ENCODE measurements at regions not wholly inside any gene's neighbourhood (a gene's known extent, or its start where the extent isn't known, plus 50 kb on each side); places are given as distances from the start of the nearest gene placed in this dataset.

GRCh38 chr2:133806564-133806963, 238.3 kb upstream of the NCKAP5 start:
- Mint-ChIP-seq H3K9me3 (peaks cover 2% of the 10 kb centered on the region), H3K4me1 (no peaks in the 10 kb centered on the region), H3K27me3 (ENCODE audit: insufficient read depth) (peaks cover 21% of the 10 kb centered on the region), H3K36me3 (ENCODE audit: low read depth) (no peaks in the 10 kb centered on the region), H3K4me3 (no peak overlapping the region), H3K27ac (no peak overlapping the region)
- TF ChIP-seq CTCF (conservative IDR thresholded peaks at IDR 0.05) = no peak
- Histone ChIP-seq H3K9ac (ENCODE audit: extremely low read depth, low read length, poor library complexity, severe bottlenecking) (no peak overlapping the region), H3K4me3 (ENCODE audit: low read length) (no peak overlapping the region), H3K4me1 (ENCODE audit: control insufficient read depth, insufficient read depth, low read length) (no peaks in the 10 kb centered on the region), H3K36me3 (ENCODE audit: control insufficient read depth, insufficient read depth, low read length) (no peaks in the 10 kb centered on the region), H3K27me3 (ENCODE audit: control insufficient read depth, insufficient read depth, low read length, poor library complexity, severe bottlenecking) (peaks cover 12% of the 10 kb centered on the region), H3K9me3 (ENCODE audit: control insufficient read depth, low read length) (no peaks in the 10 kb centered on the region), H3K27ac (ENCODE audit: low read depth, low read length) (no peak overlapping the region)
- 93 to 100% methylated on average over 4 to 5 of the region's 5 CpGs for whole genome bisulfite sequencing, 2 experiments (ENCODE audit: insufficient coverage in 1 of 2, insufficient read length in 1 of 2)
- no peak for DNase-seq

GRCh38 chr2:133809485-133809884, 241.2 kb upstream of the NCKAP5 start:
- Mint-ChIP-seq H3K4me1 (no peaks in the 10 kb centered on the region), H3K9me3 (peaks cover 2% of the 10 kb centered on the region), H3K27me3 (ENCODE audit: insufficient read depth) (peaks cover 40% of the 10 kb centered on the region), H3K36me3 (ENCODE audit: low read depth) (no peaks in the 10 kb centered on the region), H3K4me3 (no peak overlapping the region), H3K27ac (no peak overlapping the region)
- Histone ChIP-seq H3K4me1 (ENCODE audit: control insufficient read depth, insufficient read depth, low read length) (no peaks in the 10 kb centered on the region), H3K9me3 (ENCODE audit: control insufficient read depth, low read length) (no peaks in the 10 kb centered on the region), H3K4me3 (ENCODE audit: low read length) (no peak overlapping the region), H3K9ac (ENCODE audit: extremely low read depth, low read length, poor library complexity, severe bottlenecking) (no peak overlapping the region), H3K27ac (ENCODE audit: low read depth, low read length) (no peak overlapping the region), H3K27me3 (ENCODE audit: control insufficient read depth, insufficient read depth, low read length, poor library complexity, severe bottlenecking) (peaks cover 27% of the 10 kb centered on the region), H3K36me3 (ENCODE audit: control insufficient read depth, insufficient read depth, low read length) (no peaks in the 10 kb centered on the region)
- DNase-seq = no peak
- no peak for TF ChIP-seq CTCF (conservative IDR thresholded peaks at IDR 0.05)
- WGBS, 2 experiments (ENCODE audit: insufficient coverage in 1 of 2, insufficient read length in 1 of 2) = 93 to 94% methylated on average over 1 of the region's 1 CpG

GRCh38 chr2:133810559-133810958, 242.3 kb upstream of the NCKAP5 start:
- 63 to 64% methylated on average over 2 of the region's 2 CpGs for WGBS, 2 experiments (ENCODE audit: insufficient coverage in 1 of 2, insufficient read length in 1 of 2)
- TF ChIP-seq CTCF (conservative IDR thresholded peaks at IDR 0.05) = no peak
- no peak for DNase-seq
- Histone ChIP-seq H3K27ac (ENCODE audit: low read depth, low read length) (no peak overlapping the region), H3K4me3 (ENCODE audit: low read length) (no peak overlapping the region), H3K27me3 (ENCODE audit: control insufficient read depth, insufficient read depth, low read length, poor library complexity, severe bottlenecking) (peaks cover 27% of the 10 kb centered on the region), H3K9ac (ENCODE audit: extremely low read depth, low read length, poor library complexity, severe bottlenecking) (no peak overlapping the region), H3K4me1 (ENCODE audit: control insufficient read depth, insufficient read depth, low read length) (no peaks in the 10 kb centered on the region), H3K36me3 (ENCODE audit: control insufficient read depth, insufficient read depth, low read length) (no peaks in the 10 kb centered on the region), H3K9me3 (ENCODE audit: control insufficient read depth, low read length) (no peaks in the 10 kb centered on the region)
- peaks cover 41% of the 10 kb centered on the region for H3K27me3 Mint-ChIP-seq (ENCODE audit: insufficient read depth)
- H3K27ac Mint-ChIP-seq = no peak overlapping the region
- H3K4me3 Mint-ChIP-seq = no peak overlapping the region
- no peaks in the 10 kb centered on the region for H3K36me3 Mint-ChIP-seq (ENCODE audit: low read depth)
- no peaks in the 10 kb centered on the region for H3K4me1 Mint-ChIP-seq
- peaks cover 2% of the 10 kb centered on the region for H3K9me3 Mint-ChIP-seq
